Panc1 (cell line): ENCODE measurements at regions not wholly inside any gene's neighbourhood (a gene's known extent, or its start where the extent isn't known, plus 50 kb on each side); places are given as distances from the start of the nearest gene placed in this dataset.
"Not testable (repeated sequence)": the region's sequence is repeated elsewhere in the genome, so short reads cannot be mapped to it uniquely, and the experiment has no call there.

Source experiments
- ATAC-seq: fragments of 200-7000 bp; cut with Tn5 transposase; 2 replicates; pipeline ENCODE4 v1.9.1; 2020; ENCODE audit warnings: mild to moderate bottlenecking, moderate library complexity
- BruUV-seq: library from RNA; stranded (reverse); fragments of 400-500 nt; replicated peaks from 2 replicates; lab custom pipeline; 2021; lab: Mats Ljungman, UMichigan
- CTCF ChIA-PET: fragments of 300-600 bp; sonication (Branson Sonifier 250); formaldehyde crosslinking; loops from one replicate; lab custom pipeline; 2022; ENCODE audit warnings: antibody characterized with exemption; lab: Charles Lee
- POLR2A ChIA-PET: fragments of 300-600 bp; sonication (Branson Sonifier 250); formaldehyde crosslinking; loops from one replicate; lab custom pipeline; 2022; ENCODE audit warnings: antibody characterized with exemption; lab: Charles Lee
- DNase-seq: peaks from one replicate; pipeline ENCODE4 v3.0.0-alpha.2; 2010; ENCODE audit warnings: low read depth, low spot score
- H3K27ac ChIP-seq: 2 replicates; pipeline ENCODE4 v1.5.1; 2011; ENCODE audit warnings: mild to moderate bottlenecking, low read length, inconsistent platforms
- H3K27me3 ChIP-seq: fragments of 200-500 bp; sonication (Bioruptor generic); 2 replicates; pipeline ENCODE4 v1.6.0; 2014; ENCODE audit warnings: low read length, inconsistent platforms; ENCODE audit not compliant: control insufficient read depth, insufficient read depth
- H3K36me3 ChIP-seq: fragments of 200-500 bp; sonication (Bioruptor generic); 2 replicates; pipeline ENCODE4 v1.5.1; 2014; ENCODE audit warnings: inconsistent platforms, mild to moderate bottlenecking, low read length, moderate library complexity; ENCODE audit not compliant: control insufficient read depth, insufficient read depth
- H3K4me1 ChIP-seq: 2 replicates; pipeline ENCODE4 v1.5.1; 2011; ENCODE audit warnings: inconsistent platforms, mild to moderate bottlenecking, low read length, moderate library complexity; ENCODE audit not compliant: control insufficient read depth, insufficient read depth
- H3K4me3 ChIP-seq, 2 experiments: 2 replicates each; pipeline ENCODE4 v1.5.1; 2011 to 2012; ENCODE audit warnings: low read depth in 2 of 2, low read length in 2 of 2, mild to moderate bottlenecking in 2 of 2, inconsistent platforms in 1 of 2, moderate library complexity in 1 of 2
- H3K9me3 ChIP-seq: fragments of 200-500 bp; sonication (Bioruptor generic); 2 replicates; pipeline ENCODE4 v1.5.1; 2014; ENCODE audit warnings: low read depth, mild to moderate bottlenecking, inconsistent platforms, low read length, moderate library complexity; ENCODE audit not compliant: control insufficient read depth, insufficient read depth
- CTCF ChIP-seq: fragments of 450-650 bp; IDR thresholded peaks from 2 replicates; pipeline ENCODE4 v1.5.1; 2017; ENCODE audit warnings: mild to moderate bottlenecking
- POLR2AphosphoS5 ChIP-seq: IDR thresholded peaks from 2 replicates; pipeline ENCODE4 v1.6.1; 2012; ENCODE audit warnings: mild to moderate bottlenecking, low read depth, low read length, moderate library complexity
- REST ChIP-seq, 2 experiments: IDR thresholded peaks; 2 replicates each; pipeline ENCODE4 v1.6.1; 2011 to 2012; ENCODE audit warnings: low read depth in 2 of 2, control low read depth in 1 of 2, low read length in 1 of 2, mild to moderate bottlenecking in 1 of 2, moderate library complexity in 1 of 2; ENCODE audit not compliant: insufficient read depth in 1 of 2
- SIN3A ChIP-seq: IDR thresholded peaks from 2 replicates; pipeline ENCODE4 v1.6.1; 2012; ENCODE audit warnings: low read depth, mild to moderate bottlenecking, low read length, moderate library complexity, borderline replicate concordance; ENCODE audit not compliant: insufficient read depth
- TCF7L2 ChIP-seq: IDR thresholded peaks from 2 replicates; pipeline ENCODE4 v1.6.1; 2011; ENCODE audit warnings: mild to moderate bottlenecking, low read depth, low read length, inconsistent platforms
- in situ Hi-C: cut with HindIII; loops from 2 replicates; pipeline ENCODE4 v1.10.0; 2016; ENCODE audit warnings: low sequenced_read_pairs, low pct_unique_long_range_greater_than_20kb
- intact Hi-C: fragments of 100-400 bp; cut with micrococcal nuclease; formaldehyde crosslinking; loops from one replicate; pipeline ENCODE4 v1.10.0; 2022; ENCODE audit not compliant: unreplicated experiment

- ChIA-PET CTCF (no interaction called here), POLR2A (no interaction called here)
- intact Hi-C loops: no loop called here
- Histone ChIP-seq H3K4me1 (no peaks in the 10 kb centered on the region), H3K27me3 (no peaks in the 10 kb centered on the region), H3K9me3 (no peaks in the 10 kb centered on the region), H3K4me3 (no peak overlapping the region), H3K27ac (no peak overlapping the region), H3K36me3 (no peaks in the 10 kb centered on the region)
- BruUV-seq: no TSS peak
- DNase-seq (no peak), ATAC-seq (no peak)
- no peak for TF ChIP-seq SIN3A
- no peak for TF ChIP-seq POLR2AphosphoS5
- TF ChIP-seq CTCF: no peak
- TF ChIP-seq TCF7L2: no peak
- TF ChIP-seq REST (IDR thresholded peaks at IDR 0.05; ENCODE audit: insufficient read depth in 1 of 2, low read depth in 2 of 2, low read length in 1 of 2): no peak
- in situ Hi-C loops: no loop called here
These were observed 278.0 kb downstream of the FBXO8 start for GRCh38 chr4:174005422-174005821.

GRCh38 chr4:173998471-173999144, 284.9 kb downstream of the FBXO8 start:
- H3K4me3 ChIP-seq: no peak overlapping the region
- H3K36me3 ChIP-seq: no peaks in the 10 kb centered on the region
- no peaks in the 10 kb centered on the region for H3K9me3 ChIP-seq
- H3K27me3 ChIP-seq: no peaks in the 10 kb centered on the region
- in situ Hi-C loops (no loop called here), intact Hi-C loops (no loop called here)
- TF ChIP-seq CTCF: no peak
- TF ChIP-seq TCF7L2: no peak
- no peak for TF ChIP-seq SIN3A
- TF ChIP-seq POLR2AphosphoS5: no peak
- TF ChIP-seq REST (IDR thresholded peaks at IDR 0.05; ENCODE audit: insufficient read depth in 1 of 2, low read depth in 2 of 2, low read length in 1 of 2): no peak
- no peak for DNase-seq
- no peak overlapping the region for H3K27ac ChIP-seq
- ATAC-seq: no peak
- ChIA-PET POLR2A (no interaction called here), CTCF (no interaction called here)
- H3K4me1 ChIP-seq: no peaks in the 10 kb centered on the region
- no TSS peak for BruUV-seq

GRCh38 chr4:173995779-173996178, 287.7 kb downstream of the FBXO8 start:
- DNase-seq, H3K4me1 ChIP-seq, in situ Hi-C loops, H3K27me3 ChIP-seq, H3K9me3 ChIP-seq, intact Hi-C loops, CTCF ChIA-PET, H3K27ac ChIP-seq, H3K36me3 ChIP-seq, BruUV-seq, H3K4me3 ChIP-seq, POLR2A ChIA-PET, ATAC-seq: not testable (repeated sequence)
